NK-92 treated with Interleukin-12 subunit alpha and Interleukin-12 subunit beta, amount 100 ng/mL, for 24 hours (cell line): ENCODE measurements at regions not wholly inside any gene's neighbourhood (a gene's known extent, or its start where the extent isn't known, plus 50 kb on each side); places are given as distances from the start of the nearest gene placed in this dataset.

Experiments used
- DNase-seq: peaks from one replicate; lab custom pipeline; 2025; lab: John Stamatoyannopoulos, UW

GRCh38 chr2:6474161-6475140, 391.3 kb downstream of the CMPK2 start:
- DNase-seq, result no peak

GRCh38 chr2:6475155-6475940, 390.4 kb downstream of the CMPK2 start:
- no peak for DNase-seq

DNA sequence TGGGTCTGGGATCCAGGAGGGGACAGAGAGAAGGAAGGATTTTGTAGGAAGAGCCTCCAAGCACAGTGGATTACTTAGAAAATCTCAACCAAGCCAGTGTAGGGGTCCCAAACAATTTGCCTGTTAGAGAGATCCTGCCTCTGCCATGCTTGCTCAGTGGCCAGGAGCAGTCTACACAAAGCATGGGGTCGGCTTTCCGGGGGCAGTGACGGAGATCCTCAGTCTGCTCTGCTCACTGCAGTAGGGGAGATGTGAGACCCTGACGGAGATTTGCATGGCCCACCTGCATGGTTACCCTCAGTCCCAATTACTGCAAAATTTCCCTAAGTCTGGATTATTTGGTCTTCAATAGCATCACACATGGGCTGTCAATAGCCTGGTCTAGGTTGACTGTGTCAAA, 385.2 kb downstream of the CMPK2 start:
- no peak for DNase-seq

- no peak for DNase-seq
Observed at GRCh38 chr2:6482256-6482655, 383.5 kb downstream of the CMPK2 start.

GRCh38 chr2:6487765-6488164, 377.9 kb downstream of the CMPK2 start:
- DNase-seq, result no peak

DNA sequence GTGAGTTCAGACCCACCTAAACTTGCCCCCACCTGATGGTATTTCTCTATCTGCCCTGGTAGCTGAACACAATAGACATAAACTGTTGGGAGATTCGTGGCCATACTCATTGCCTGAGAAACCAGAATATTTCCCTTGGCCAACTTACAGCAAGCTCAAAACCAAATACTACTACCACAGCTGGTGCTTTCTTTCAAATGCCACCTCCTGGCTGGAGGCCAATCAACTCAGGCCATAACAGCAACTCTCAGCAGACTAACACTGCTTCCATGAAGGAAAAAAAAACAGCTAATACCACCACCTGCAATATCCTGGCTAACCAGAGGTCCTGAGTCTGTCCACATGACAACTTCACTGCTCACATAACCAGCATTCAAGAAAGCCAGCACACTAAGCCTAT, 373.1 kb downstream of the CMPK2 start:
- no peak for DNase-seq

- no peak for DNase-seq
Observed at GRCh38 chr2:6493266-6493665, 372.4 kb downstream of the CMPK2 start.

DNA sequence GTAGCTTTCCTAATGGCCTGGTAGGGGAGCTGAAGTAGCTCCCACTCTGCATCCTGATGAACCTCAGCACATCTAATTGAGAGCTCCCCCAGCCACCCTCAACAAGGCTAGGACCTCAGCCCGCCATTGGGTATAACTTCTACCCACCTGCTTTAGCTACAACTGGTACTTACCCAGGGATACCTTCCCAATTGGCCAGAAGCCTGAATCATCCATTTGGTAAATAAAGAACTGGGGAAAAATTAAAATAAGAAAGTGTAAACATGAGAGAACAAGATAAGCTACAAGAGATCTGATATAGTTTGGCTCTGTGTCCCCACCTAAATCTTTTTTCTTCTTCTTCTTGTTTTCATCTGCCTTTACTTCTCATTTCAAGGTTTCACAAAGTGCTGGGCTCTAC, 372.0 kb downstream of the CMPK2 start:
- DNase-seq, result no peak

DNA sequence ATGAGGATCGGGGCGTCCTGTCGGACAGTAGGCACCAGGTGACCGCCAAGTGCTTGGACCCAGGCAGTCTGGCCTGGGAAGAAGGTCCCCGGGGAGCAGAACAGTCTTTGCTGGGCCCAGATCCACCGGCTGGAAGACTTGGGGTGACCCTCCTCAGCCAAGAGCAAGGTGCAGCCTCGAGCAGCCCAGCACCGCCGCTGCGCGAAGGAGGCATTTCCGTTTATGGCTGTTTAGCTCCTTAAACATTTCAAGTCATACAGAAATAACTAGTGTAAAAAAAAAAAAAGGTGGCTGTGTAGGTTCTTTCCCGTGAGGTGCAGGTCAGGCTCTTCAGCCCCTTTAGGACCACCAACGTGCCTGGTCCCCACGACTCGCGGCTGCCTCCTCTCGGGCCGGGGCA, 370.2 kb downstream of the CMPK2 start:
- no peak for DNase-seq

GRCh38 chr2:6496376-6496775, 369.3 kb downstream of the CMPK2 start:
- DNase-seq, result no peak

DNA sequence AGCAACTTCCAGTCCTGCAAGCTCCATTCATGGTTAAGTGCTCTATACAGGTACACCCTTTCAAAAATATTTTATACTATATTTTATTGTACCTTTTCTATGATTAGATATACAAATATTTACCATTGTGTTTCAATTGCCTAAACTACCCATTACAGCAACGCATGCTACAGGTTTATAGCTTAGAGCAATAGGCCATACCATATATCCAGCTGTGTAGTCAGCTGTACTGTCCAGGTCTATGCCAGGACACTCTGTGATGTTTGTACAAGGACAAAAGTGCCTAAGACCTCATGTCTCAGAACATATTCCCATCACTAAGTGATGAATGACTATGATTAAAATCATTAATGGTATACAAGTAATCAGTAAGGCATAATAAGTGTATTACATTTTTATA, 368.7 kb downstream of the CMPK2 start:
- DNase-seq, result no peak

DNA sequence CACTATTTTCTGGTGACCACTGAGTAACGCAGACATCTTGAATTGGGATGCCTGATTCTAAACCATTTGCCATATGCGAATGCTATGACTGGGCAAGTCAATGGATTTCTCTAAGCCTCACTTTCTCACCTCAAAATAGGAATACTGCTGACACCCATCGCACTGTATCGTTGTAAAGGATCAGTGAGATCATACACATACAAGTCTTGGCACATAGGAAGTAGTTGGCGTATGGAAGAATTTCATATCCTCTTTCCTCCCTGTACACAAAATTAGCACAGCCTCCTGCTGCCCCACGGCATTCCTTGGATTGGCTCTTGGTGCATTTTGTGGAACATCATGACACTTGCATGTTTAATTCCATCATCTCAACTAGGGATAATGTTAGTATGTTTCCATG, 366.9 kb downstream of the CMPK2 start:
- DNase-seq, result no peak

GRCh38 chr2:6499691-6500090, 366.0 kb downstream of the CMPK2 start:
- no peak for DNase-seq

DNA sequence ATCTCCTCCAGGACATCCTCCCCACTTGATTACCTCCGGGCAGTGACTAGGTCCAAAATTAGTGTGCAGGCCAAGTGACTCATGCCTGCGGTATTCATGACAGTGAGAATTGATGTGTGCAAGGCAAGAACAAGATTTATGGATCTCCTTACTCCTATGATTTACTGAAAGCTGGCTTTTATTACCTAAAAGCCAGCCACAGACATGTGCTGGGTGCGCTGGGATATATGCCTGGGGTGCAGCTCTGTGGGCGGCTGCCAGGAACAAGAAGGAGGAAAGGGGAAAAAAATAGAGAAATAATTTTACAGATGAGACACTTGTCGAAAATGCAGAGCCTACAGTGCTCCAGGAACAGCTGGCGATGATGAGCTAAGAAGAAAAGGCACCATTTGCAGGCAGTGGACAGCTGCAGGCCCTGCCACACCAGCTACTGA, 359.3 kb downstream of the CMPK2 start:
- no peak for DNase-seq

DNA sequence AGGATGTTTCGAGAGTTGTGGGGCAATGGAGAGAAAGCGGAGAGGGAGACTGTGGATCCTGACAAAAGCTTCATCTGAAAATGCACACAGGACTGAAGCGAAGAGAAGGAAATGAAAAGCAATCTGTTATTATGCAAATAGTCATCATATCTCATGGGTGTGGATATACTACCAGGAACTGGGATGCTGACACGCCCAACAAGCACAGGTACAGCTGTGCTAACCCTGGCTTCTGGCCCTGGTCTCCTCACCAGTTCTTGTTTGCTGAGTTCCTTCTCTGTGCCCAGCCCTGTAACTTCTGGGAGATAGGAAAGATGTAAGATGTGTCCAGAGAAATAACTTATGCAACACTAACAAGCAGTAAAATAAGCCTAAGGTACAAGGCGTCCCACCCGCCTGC, 358.8 kb downstream of the CMPK2 start:
- DNase-seq, result no peak

DNA sequence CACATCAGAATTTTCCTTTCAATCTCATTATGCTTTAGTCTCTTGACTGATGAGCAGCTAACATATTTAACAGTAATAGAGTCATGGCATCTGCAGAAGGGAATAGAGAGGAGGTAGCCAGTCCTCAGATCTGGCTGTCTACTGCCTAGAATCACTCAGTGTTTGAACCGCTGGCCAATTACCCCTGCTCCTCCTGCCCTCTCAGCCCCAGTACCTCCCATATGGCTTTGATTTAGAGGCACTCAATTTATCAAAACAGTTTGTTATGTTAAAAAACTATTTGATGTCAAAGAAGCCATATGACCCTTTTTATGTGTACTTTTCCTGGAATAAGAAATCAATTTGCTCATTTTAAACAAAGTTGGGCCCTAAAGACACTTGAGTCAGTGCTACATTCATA, 355.2 kb downstream of the CMPK2 start:
- DNase-seq, result no peak

DNA sequence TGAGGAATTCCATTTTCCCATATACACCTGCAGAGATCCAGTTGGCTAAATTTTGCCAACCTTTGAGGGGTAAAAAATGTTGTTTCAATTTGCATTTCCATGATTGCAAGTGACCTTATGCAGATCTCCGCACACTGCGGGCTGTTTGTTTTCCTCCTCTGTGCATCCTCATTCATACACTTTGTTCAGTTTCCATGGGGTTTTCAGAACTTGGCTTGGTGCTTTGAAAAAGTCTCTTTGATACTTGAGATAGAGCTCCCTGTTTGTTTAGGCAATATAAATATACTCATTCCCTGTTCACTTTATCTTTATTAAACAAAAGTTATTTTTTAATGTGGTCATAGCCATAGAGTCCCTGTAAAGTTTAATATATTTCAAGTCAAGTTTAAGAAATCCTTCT, 353.1 kb downstream of the CMPK2 start:
- DNase-seq, result no peak

- DNase-seq, result no peak
Observed at GRCh38 chr2:6516674-6517073, 349.0 kb downstream of the CMPK2 start.

- DNase-seq, result no peak
Observed at GRCh38 chr2:6518361-6518760, 347.3 kb downstream of the CMPK2 start.

DNA sequence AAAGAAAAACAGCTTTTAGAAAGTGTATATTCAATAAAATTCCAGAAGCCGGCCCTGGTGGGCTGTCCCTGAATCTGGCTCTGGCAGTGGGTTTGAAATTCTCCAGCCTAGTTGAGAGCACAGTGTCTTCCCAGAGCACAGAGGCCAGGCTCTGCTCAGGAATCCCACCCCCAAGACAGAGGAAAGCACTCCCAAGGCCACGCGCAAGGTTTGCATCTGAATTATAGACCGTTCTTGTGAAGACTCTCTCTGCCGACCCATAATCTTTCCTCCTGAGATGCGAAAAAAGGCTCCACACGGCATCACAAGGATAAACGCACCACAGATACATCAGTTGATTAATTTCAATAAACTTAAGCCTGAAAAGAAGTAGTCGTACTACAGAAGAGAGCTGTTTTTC, 342.2 kb downstream of the CMPK2 start:
- no peak for DNase-seq

DNA sequence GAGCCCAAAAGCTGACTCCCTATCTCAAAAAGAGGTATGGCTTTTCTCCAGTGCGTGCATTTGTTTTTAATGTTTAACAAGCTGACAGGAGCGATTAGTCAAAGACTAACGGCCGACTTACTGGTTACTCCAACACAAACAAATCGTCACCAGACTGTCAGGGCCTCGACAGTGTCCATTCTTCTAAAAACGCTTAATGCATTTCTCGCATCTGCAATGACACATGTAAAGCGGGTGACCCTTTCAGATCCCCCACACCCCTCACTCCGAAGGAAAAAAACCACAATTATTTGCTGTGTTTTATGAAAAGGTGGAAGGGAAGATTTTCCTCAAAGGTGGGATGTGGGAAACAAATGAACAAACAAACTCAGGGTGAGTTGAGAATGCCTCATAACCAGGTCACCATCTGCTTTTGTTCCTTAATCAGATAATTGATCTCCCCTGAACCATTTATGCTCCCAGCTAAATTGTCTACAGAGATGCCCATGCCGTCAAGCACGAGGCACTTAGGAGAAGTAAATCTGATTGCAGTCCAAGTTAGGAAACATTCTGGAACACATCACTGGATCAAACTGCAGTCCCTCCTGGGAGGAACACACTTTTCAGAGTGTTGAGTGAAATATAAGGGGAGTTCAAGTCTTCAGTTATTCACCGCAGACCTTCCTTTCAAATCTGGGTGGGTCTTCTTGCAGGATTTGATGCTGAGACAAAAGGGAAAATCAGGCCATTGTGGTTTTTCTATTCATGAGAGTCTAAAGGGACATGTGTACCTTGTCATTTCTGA, 340.8 kb downstream of the CMPK2 start:
- no peak for DNase-seq

GRCh38 chr2:6525475-6525964, 340.2 kb downstream of the CMPK2 start:
- DNase-seq, result no peak
